GM21381 (cell line): ENCODE measurements at regions not wholly inside any gene's neighbourhood (a gene's known extent, or its start where the extent isn't known, plus 50 kb on each side); places are given as distances from the start of the nearest gene placed in this dataset.

Experiments used
- ATAC-seq: cut with Tn5 transposase; IDR thresholded peaks from one replicate; pipeline ENCODE4 v1.9.1; 2021; ENCODE audit warnings: mild to moderate bottlenecking, moderate library complexity; ENCODE audit not compliant: unreplicated experiment

- ATAC-seq = no peak
Measured at GRCh38 chr4:110290511-110290910, 92.1 kb upstream of the ELOVL6 start.

- ATAC-seq = no peak
Measured at GRCh38 chr4:110289601-110290100, 91.2 kb upstream of the ELOVL6 start.

DNA sequence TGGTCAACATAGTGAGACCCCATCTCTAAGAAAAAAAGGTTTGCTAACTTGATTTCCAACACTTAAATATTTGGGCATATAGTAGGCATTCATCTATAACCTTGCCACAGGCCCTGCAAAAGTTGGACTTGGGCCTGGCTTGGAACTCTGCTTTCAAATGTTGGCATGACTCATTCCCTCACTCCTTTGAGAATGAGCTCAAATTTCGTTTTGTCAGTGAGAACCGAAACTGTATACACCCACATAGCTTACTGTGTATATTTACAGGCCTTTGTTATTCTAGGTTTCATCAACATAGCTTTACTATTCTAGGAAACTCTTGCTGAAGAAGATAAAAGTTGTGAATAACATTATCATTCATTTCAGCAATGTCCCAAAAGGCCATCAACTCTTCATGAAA, 88.7 kb upstream of the ELOVL6 start:
- ATAC-seq = peak; percentile 100

GRCh38 chr4:110278127-110278526, 79.7 kb upstream of the ELOVL6 start:
- no peak for ATAC-seq

- no peak for ATAC-seq
Measured at GRCh38 chr4:110275871-110276270, 77.5 kb upstream of the ELOVL6 start.

- ATAC-seq = no peak
Measured at GRCh38 chr4:110271986-110272385, 73.6 kb upstream of the ELOVL6 start.

DNA sequence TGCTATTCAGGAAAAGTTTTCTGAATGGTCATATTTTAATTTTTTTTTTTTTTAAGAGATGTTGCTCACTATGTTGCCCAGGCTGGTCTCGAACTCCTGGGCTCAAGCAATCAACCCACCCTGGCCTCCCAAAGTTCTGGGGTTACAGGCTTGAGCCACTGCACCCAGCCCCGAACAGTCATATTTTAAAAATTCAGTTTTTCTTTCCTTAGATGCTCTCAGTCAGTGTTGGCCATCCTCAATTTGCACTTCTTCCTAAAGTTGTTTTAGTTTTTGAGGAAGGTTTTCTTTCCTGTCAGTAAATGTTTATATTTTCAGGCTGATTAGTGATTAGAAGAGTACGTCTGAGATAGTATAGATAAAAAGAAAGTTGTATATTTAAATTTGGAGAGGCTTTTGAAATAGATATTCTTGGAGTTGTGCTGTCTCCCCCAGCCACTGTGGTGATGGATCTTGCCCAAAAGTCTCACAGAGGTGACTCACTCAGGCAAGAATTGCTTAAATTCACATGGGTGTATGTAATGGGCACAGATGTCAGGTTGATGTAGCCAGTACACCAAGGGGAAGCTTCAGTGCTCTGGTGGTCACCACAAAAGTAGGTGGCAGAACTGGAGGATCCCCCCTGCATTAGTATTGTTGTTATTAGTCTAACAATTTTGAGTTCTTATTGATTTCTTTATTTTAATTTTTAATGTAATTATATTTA, 72.2 kb upstream of the ELOVL6 start:
- ATAC-seq = no peak

DNA sequence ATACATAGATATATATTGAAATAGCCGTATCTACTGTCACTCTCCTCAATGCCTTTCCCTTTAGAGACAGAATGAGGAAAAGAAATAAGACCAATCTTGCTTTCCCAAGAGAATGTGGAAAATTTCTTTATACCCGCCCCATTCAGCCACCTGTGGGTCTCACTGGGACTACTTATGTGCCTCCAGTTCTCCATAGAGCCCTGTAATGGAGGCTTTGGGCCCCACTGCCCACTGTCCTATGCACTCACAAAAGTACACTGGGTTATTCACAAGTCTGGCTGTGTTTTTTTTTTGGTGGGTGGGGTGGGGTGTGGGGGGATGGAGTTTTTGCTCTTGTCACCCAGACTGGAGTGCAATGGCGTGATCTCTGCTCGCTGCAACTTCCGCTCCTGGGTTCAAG, 70.4 kb upstream of the ELOVL6 start:
- peak; percentile 4 for ATAC-seq

- peak; percentile 75 for ATAC-seq
Measured at GRCh38 chr4:110268352-110268751, 69.9 kb upstream of the ELOVL6 start.

DNA sequence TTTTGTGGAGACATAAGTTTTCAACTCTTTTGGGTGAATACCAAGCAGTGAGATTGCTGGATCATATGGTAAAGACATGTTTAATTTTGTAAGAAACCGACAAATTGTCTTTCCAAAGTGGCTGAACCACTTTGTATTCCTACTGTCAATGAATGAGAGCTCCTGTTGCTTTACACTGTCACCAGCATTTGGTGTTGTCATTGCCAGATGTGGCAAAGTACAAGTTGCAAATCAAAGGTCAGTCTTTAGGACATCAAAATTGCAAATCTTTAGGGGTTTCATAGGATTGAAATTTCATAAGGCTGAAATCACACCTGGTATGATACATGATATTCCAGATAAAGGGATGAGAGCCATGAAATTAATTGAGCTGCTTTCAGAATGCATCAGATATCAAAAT, 67.7 kb upstream of the ELOVL6 start:
- no peak for ATAC-seq

DNA sequence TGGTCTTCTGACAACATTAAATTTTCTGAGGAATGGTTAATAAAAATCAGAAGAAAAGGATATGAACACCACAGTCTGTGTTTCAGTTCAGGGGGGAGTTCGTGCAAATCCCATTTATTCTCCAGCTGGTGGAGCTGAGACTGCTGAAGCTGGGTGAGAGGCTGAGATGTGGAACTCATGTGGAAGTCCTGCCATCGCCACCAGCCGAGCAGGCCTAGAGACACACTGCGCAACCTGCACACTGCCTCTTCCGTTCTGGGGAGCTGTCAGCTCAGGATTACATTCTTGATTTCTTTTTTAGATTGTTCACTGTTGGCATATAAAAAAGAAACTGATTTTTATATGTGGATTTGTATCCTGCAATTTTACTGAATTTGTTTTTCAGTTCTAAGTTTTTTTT, 66.6 kb upstream of the ELOVL6 start:
- ATAC-seq = no peak

DNA sequence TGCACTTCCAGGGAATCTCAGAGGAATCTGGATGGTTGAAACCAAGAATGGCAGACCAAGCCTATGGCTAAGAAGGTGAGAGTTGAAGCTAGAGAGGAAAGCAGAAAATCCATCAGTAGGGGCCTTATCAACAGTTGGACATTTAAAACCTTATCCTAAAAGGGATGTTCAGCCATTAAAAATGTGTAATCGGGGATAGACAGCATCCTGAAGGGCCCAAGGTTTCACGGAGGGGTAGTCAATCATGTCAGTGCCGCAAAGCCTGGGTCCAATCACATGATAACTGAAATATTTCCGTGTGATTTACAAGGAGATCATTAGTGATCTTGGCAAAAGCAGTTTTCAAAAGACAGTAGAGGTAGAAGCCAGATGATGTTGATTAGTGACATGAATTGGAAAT, 61.9 kb upstream of the ELOVL6 start:
- ATAC-seq = no peak

- no peak for ATAC-seq
Measured at GRCh38 chr4:110250023-110250387, 51.6 kb upstream of the ELOVL6 start.

DNA sequence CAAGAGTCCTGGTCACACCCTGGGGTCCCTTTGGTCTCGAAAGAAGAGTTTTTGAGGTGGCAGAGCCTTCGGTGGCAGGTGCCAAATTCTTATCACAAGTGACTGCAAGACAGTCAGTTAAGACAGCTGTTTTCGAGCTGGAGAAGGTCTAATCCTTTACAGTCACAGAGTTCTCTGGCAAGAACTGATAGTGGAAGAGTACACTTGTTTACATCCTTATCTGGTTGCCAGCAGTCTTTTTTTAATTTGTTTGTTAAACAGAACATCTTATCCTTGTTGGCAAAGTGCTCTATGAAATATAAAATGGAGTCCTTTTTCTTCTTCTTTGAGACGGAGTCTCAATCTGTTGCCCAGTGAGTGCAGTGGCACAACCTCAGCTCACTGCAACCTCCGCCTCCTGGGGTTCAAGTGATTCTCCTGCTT, 50.4 kb upstream of the ELOVL6 start:
- no peak for ATAC-seq
